H1 (cell line): ENCODE measurements at regions not wholly inside any gene's neighbourhood (a gene's known extent, or its start where the extent isn't known, plus 50 kb on each side); places are given as distances from the start of the nearest gene placed in this dataset.

Source experiments
- CTCF ChIA-PET: fragments of 300-600 bp; sonication (Branson Sonifier 250); formaldehyde crosslinking; loops from one replicate; lab custom pipeline; 2021; ENCODE audit not compliant: partially characterized antibody; lab: Charles Lee
- POLR2A ChIA-PET: fragments of 300-600 bp; sonication (Branson Sonifier 250); formaldehyde crosslinking; loops from one replicate; lab custom pipeline; 2021; ENCODE audit warnings: inconsistent platforms; ENCODE audit not compliant: partially characterized antibody; lab: Charles Lee
- DNase-seq, 2 experiments: peaks; one replicate each; pipeline versions ENCODE4 v3.0.0 to v3.0.0-alpha.2; 2010 to 2022; ENCODE audit warnings: low spot score in 2 of 2, low read depth in 1 of 2, mixed read lengths in 1 of 2
- FAIRE-seq: peaks from 2 replicates; lab custom pipeline; 2011; peaks lifted over from hg19 to GRCh38; lab: Jason Lieb, UNC
- H2AFZ ChIP-seq: 2 replicates; pipeline ENCODE4 v1.8.1; 2012; ENCODE audit warnings: low read length, inconsistent platforms
- H2AK5ac ChIP-seq: 2 replicates; pipeline ENCODE4 v1.6.1; 2013; ENCODE audit warnings: low read depth, low read length
- H2BK120ac ChIP-seq: replicated peaks from 2 replicates; pipeline ENCODE3; 2013; ENCODE audit warnings: low read depth, low read length, inconsistent platforms
- H2BK12ac ChIP-seq: 2 replicates; pipeline ENCODE4 v1.6.1; 2013; ENCODE audit warnings: low read depth, low read length
- H2BK15ac ChIP-seq: 2 replicates; pipeline ENCODE4 v1.6.1; 2013; ENCODE audit warnings: low read length
- H2BK20ac ChIP-seq: 2 replicates; pipeline ENCODE4 v1.6.1; 2013; ENCODE audit warnings: low read length
- H2BK5ac ChIP-seq: 2 replicates; pipeline ENCODE4 v1.6.1; 2013; ENCODE audit warnings: low read depth, low read length
- H3K14ac ChIP-seq: 2 replicates; pipeline ENCODE4 v1.6.1; 2013; ENCODE audit warnings: inconsistent platforms; ENCODE audit not compliant: insufficient read length
- H3K18ac ChIP-seq: 2 replicates; pipeline ENCODE4 v1.6.1; 2013; ENCODE audit warnings: low read length; ENCODE audit errors: extremely low read depth
- H3K23ac ChIP-seq: 2 replicates; pipeline ENCODE4 v1.6.1; 2013; ENCODE audit warnings: inconsistent platforms; ENCODE audit not compliant: insufficient read length
- H3K23me2 ChIP-seq: 2 replicates; pipeline ENCODE4 v1.6.1; 2013; ENCODE audit warnings: low read depth, low read length
- H3K27ac ChIP-seq: 2 replicates; pipeline ENCODE4 v1.6.1; 2011; ENCODE audit warnings: low read depth, low read length, inconsistent platforms
- H3K27me3 ChIP-seq, 4 experiments: replicated peaks in 1 of 4; 1 replicate in 1 of 4; 2 replicates in 3 of 4; pipeline versions ENCODE4 v1.6.1 to v1.8.1; 2011 to 2013; ENCODE audit warnings: low read length in 3 of 4, mild to moderate bottlenecking in 3 of 4, inconsistent platforms in 2 of 4, mixed read lengths in 2 of 4, moderate library complexity in 1 of 4; ENCODE audit not compliant: control insufficient read depth in 3 of 4, insufficient read depth in 3 of 4; ENCODE audit errors: extremely low read depth in 1 of 4
- H3K36me3 ChIP-seq, 4 experiments: 2 replicates each; pipeline versions ENCODE4 v1.6.1 to v1.8.1; 2011 to 2013; ENCODE audit warnings: mild to moderate bottlenecking in 4 of 4, low read length in 3 of 4, moderate library complexity in 2 of 4, control low read depth in 1 of 4, inconsistent platforms in 1 of 4; ENCODE audit not compliant: insufficient read depth in 4 of 4, control insufficient read depth in 2 of 4
- H3K4ac ChIP-seq: replicated peaks from 2 replicates; pipeline ENCODE3; 2013; ENCODE audit warnings: low read length, low read depth, mixed read lengths, inconsistent platforms; ENCODE audit not compliant: insufficient read length
- H3K4me1 ChIP-seq, 4 experiments: replicated peaks in 1 of 4; 1 replicate in 1 of 4; 2 replicates in 3 of 4; pipeline versions ENCODE4 v1.6.1 to v1.8.1; 2011 to 2013; ENCODE audit warnings: low read length in 3 of 4, inconsistent platforms in 2 of 4, mixed read lengths in 1 of 4; ENCODE audit not compliant: insufficient read depth in 4 of 4, control insufficient read depth in 3 of 4
- H3K4me2 ChIP-seq, 2 experiments: 2 replicates each; pipeline versions ENCODE4 v1.6.1 to v1.8.1; 2011 to 2013; ENCODE audit warnings: low read depth in 2 of 2, low read length in 2 of 2, control low read depth in 1 of 2, inconsistent platforms in 1 of 2, mild to moderate bottlenecking in 1 of 2; ENCODE audit not compliant: insufficient read depth in 1 of 2
- H3K4me3 ChIP-seq, 4 experiments: fragments of 200-600, 300-600 bp in 1 of 4; sonication (generic), shearing (Covaris generic), sonication (Bioruptor Twin) in 1 of 4; 2 replicates each; pipeline versions ENCODE4 v1.5.1 to v1.8.1; 2011 to 2016; ENCODE audit warnings: low read length in 4 of 4, low read depth in 3 of 4, control low read depth in 2 of 4, inconsistent platforms in 2 of 4, mild to moderate bottlenecking in 2 of 4, mixed read lengths in 1 of 4, moderate library complexity in 1 of 4; ENCODE audit not compliant: insufficient read depth in 2 of 4; ENCODE audit errors: extremely low read depth in 1 of 4
- H3K56ac ChIP-seq: replicated peaks from 2 replicates; pipeline ENCODE3; 2013; ENCODE audit warnings: low read depth, mild to moderate bottlenecking, mixed read lengths, low read length, inconsistent platforms; ENCODE audit not compliant: insufficient read length
- H3K79me1 ChIP-seq: 2 replicates; pipeline ENCODE4 v1.6.1; 2013; ENCODE audit warnings: low read depth, low read length, control low read depth
- H3K79me2 ChIP-seq, 2 experiments: 2 replicates each; pipeline versions ENCODE4 v1.6.1 to v1.8.1; 2012 to 2013; ENCODE audit warnings: low read length in 2 of 2, mild to moderate bottlenecking in 2 of 2, inconsistent platforms in 1 of 2; ENCODE audit not compliant: insufficient read depth in 2 of 2, control insufficient read depth in 1 of 2
- H3K9ac ChIP-seq, 4 experiments: replicated peaks in 1 of 4; 1 replicate in 1 of 4; 2 replicates in 3 of 4; pipeline versions ENCODE4 v1.6.1 to v1.8.1; 2011 to 2013; ENCODE audit warnings: low read depth in 3 of 4, low read length in 3 of 4, control low read depth in 2 of 4, mild to moderate bottlenecking in 2 of 4, moderate library complexity in 2 of 4, inconsistent platforms in 1 of 4; ENCODE audit errors: extremely low read depth in 1 of 4
- H3K9me3 ChIP-seq, 2 experiments: 2 replicates each; pipeline versions ENCODE4 v1.6.1 to v1.8.1; 2012 to 2013; ENCODE audit warnings: mild to moderate bottlenecking in 2 of 2, moderate library complexity in 2 of 2, control low read depth in 1 of 2, inconsistent platforms in 1 of 2, low read depth in 1 of 2, low read length in 1 of 2, mixed read lengths in 1 of 2; ENCODE audit not compliant: insufficient read depth in 2 of 2
- H4K20me1 ChIP-seq, 2 experiments: replicated peaks in 1 of 2; 2 replicates each; pipeline versions ENCODE3 to v1.8.1; 2011 to 2013; ENCODE audit warnings: inconsistent platforms in 2 of 2, low read length in 2 of 2, mild to moderate bottlenecking in 1 of 2; ENCODE audit not compliant: insufficient read depth in 2 of 2, control insufficient read depth in 1 of 2
- H4K5ac ChIP-seq: 2 replicates; pipeline ENCODE4 v1.6.1; 2013; ENCODE audit warnings: low read length, low read depth, mixed read lengths, inconsistent platforms; ENCODE audit not compliant: insufficient read length
- H4K8ac ChIP-seq: 2 replicates; pipeline ENCODE4 v1.8.0; 2013; ENCODE audit warnings: mild to moderate bottlenecking, moderate library complexity, low read length, inconsistent platforms; ENCODE audit not compliant: insufficient read depth; ENCODE audit errors: extremely low read depth
- H4K91ac ChIP-seq: replicated peaks from 2 replicates; pipeline ENCODE3; 2013; ENCODE audit warnings: low read length, mixed read lengths, inconsistent platforms; ENCODE audit not compliant: insufficient read length
- TAF1 ChIP-seq: IDR thresholded peaks from 2 replicates; pipeline ENCODE4 v1.6.1; 2011; ENCODE audit warnings: mild to moderate bottlenecking, low read depth, low read length
- WGBS, 2 experiments: shearing (Covaris generic) in 1 of 2; methylation state at CpG; one replicate each; pipeline versions ENCODE4 v1.1.6 to v1.1.7; 2013 to 2015; ENCODE audit warnings: low lambda C conversion rate in 2 of 2, mixed read lengths in 2 of 2, inconsistent platforms in 1 of 2, low coverage in 1 of 2, missing lambda C conversion rate in 1 of 2; ENCODE audit not compliant: insufficient replicate concordance in 2 of 2, insufficient coverage in 1 of 2, insufficient read length in 1 of 2; ENCODE audit errors: extremely low coverage in 1 of 2, missing lambda C conversion rate in 1 of 2; 5-methylcytosine and 5-hydroxymethylcytosine counted together

GRCh38 chr4:129218897-129219296, 122.9 kb downstream of the C4orf33 start:
- Histone ChIP-seq H3K14ac (no peak overlapping the region), H2BK20ac (no peak overlapping the region), H4K5ac (no peak overlapping the region), H3K18ac (no peak overlapping the region), H3K4me2 (no peak overlapping the region), H3K4ac (no peak overlapping the region), H2BK12ac (no peak overlapping the region), H4K20me1 (no peaks in the 10 kb centered on the region), H3K36me3 (no peaks in the 10 kb centered on the region), H3K27me3 (no peaks in the 10 kb centered on the region), H3K27ac (no peak overlapping the region), H3K9ac (no peak overlapping the region), H2AK5ac (no peak overlapping the region), H2BK5ac (no peak overlapping the region), H3K23ac (no peak overlapping the region), H4K8ac (no peak overlapping the region), H3K79me1 (no peaks in the 10 kb centered on the region), H3K56ac (no peak overlapping the region), H2BK15ac (no peak overlapping the region), H3K4me1 (no peaks in the 10 kb centered on the region), H2AFZ (no peak overlapping the region), H3K9me3 (no peaks in the 10 kb centered on the region), H4K91ac (no peak overlapping the region), H3K23me2 (no peaks in the 10 kb centered on the region), H3K79me2 (no peaks in the 10 kb centered on the region), H3K4me3 (no peak overlapping the region), H2BK120ac (no peak overlapping the region)
- WGBS, 2 experiments: 84% methylated on average over 1 of the region's 1 CpG; no CpG with 5 or more reads in 1 of the 2 experiments
- CTCF ChIA-PET: interaction anchor here (0.5 to 1.8 kb wide), 5 partner anchors 10 to 443 kb away, joined by 3 to 5 read pairs (median 3); no protein-coding TSS in a partner anchor
- DNase-seq (no peak), FAIRE-seq (no peak)
- POLR2A ChIA-PET: no interaction called here
- TF ChIP-seq TAF1: no peak
